GM23248 (cell line): ENCODE measurements at regions not wholly inside any gene's neighbourhood (a gene's known extent, or its start where the extent isn't known, plus 50 kb on each side); places are given as distances from the start of the nearest gene placed in this dataset.

Experiments
- EZH2 ChIP-seq: fragments of 200-600 bp; sonication (generic); IDR thresholded peaks from 2 replicates; pipeline ENCODE4 v1.6.1; 2018; ENCODE audit warnings: antibody characterized with exemption, mild to moderate bottlenecking; ENCODE audit not compliant: insufficient read depth, poor library complexity, severe bottlenecking
- EZH2phosphoT487 ChIP-seq: fragments of 200-600 bp; sonication (generic); IDR thresholded peaks from 2 replicates; pipeline ENCODE4 v1.6.1; 2018; ENCODE audit warnings: antibody characterized with exemption, moderate library complexity, mild to moderate bottlenecking, low read depth; ENCODE audit not compliant: insufficient read depth

DNA sequence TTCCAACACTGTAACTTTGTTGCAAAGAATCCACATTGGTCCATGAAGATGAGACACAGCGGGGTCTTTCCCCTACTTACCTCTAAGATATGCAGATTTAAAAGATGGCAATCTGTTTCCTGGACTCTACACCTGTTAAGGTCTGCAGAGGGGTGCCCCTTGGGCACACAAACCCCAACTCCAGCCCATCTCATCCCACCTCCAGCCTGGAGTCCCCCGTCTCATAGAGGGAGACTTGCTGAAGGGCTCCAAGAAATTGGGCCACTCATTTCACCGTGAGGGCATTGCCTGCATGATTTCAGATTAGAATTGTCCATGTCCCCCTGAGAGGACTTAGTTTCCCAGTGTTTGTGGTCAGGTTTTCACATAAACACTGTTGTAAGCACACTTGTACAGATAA, 365.7 kb downstream of the IRX2 start:
- TF ChIP-seq EZH2phosphoT487 (no peak), EZH2 (no peak)
